Panc1 (cell line): ENCODE measurements at regions not wholly inside any gene's neighbourhood (a gene's known extent, or its start where the extent isn't known, plus 50 kb on each side); places are given as distances from the start of the nearest gene placed in this dataset.

Experiments
- ATAC-seq: fragments of 200-7000 bp; cut with Tn5 transposase; 2 replicates; pipeline ENCODE4 v1.9.1; 2020; ENCODE audit warnings: mild to moderate bottlenecking, moderate library complexity
- BruUV-seq: library from RNA; stranded (reverse); fragments of 400-500 nt; replicated peaks from 2 replicates; lab custom pipeline; 2021; lab: Mats Ljungman, UMichigan
- CTCF ChIA-PET: fragments of 300-600 bp; sonication (Branson Sonifier 250); formaldehyde crosslinking; loops from one replicate; lab custom pipeline; 2022; ENCODE audit warnings: antibody characterized with exemption; lab: Charles Lee
- POLR2A ChIA-PET: fragments of 300-600 bp; sonication (Branson Sonifier 250); formaldehyde crosslinking; loops from one replicate; lab custom pipeline; 2022; ENCODE audit warnings: antibody characterized with exemption; lab: Charles Lee
- DNase-seq: peaks from one replicate; pipeline ENCODE4 v3.0.0-alpha.2; 2010; ENCODE audit warnings: low read depth, low spot score
- H3K27ac ChIP-seq: 2 replicates; pipeline ENCODE4 v1.5.1; 2011; ENCODE audit warnings: mild to moderate bottlenecking, low read length, inconsistent platforms
- H3K27me3 ChIP-seq: fragments of 200-500 bp; sonication (Bioruptor generic); 2 replicates; pipeline ENCODE4 v1.6.0; 2014; ENCODE audit warnings: low read length, inconsistent platforms; ENCODE audit not compliant: control insufficient read depth, insufficient read depth
- H3K36me3 ChIP-seq: fragments of 200-500 bp; sonication (Bioruptor generic); 2 replicates; pipeline ENCODE4 v1.5.1; 2014; ENCODE audit warnings: inconsistent platforms, mild to moderate bottlenecking, low read length, moderate library complexity; ENCODE audit not compliant: control insufficient read depth, insufficient read depth
- H3K4me1 ChIP-seq: 2 replicates; pipeline ENCODE4 v1.5.1; 2011; ENCODE audit warnings: inconsistent platforms, mild to moderate bottlenecking, low read length, moderate library complexity; ENCODE audit not compliant: control insufficient read depth, insufficient read depth
- H3K4me3 ChIP-seq, 2 experiments: 2 replicates each; pipeline ENCODE4 v1.5.1; 2011 to 2012; ENCODE audit warnings: low read depth in 2 of 2, low read length in 2 of 2, mild to moderate bottlenecking in 2 of 2, inconsistent platforms in 1 of 2, moderate library complexity in 1 of 2
- H3K9me3 ChIP-seq: fragments of 200-500 bp; sonication (Bioruptor generic); 2 replicates; pipeline ENCODE4 v1.5.1; 2014; ENCODE audit warnings: low read depth, mild to moderate bottlenecking, inconsistent platforms, low read length, moderate library complexity; ENCODE audit not compliant: control insufficient read depth, insufficient read depth
- CTCF ChIP-seq: fragments of 450-650 bp; IDR thresholded peaks from 2 replicates; pipeline ENCODE4 v1.5.1; 2017; ENCODE audit warnings: mild to moderate bottlenecking
- POLR2AphosphoS5 ChIP-seq: IDR thresholded peaks from 2 replicates; pipeline ENCODE4 v1.6.1; 2012; ENCODE audit warnings: mild to moderate bottlenecking, low read depth, low read length, moderate library complexity
- REST ChIP-seq, 2 experiments: IDR thresholded peaks; 2 replicates each; pipeline ENCODE4 v1.6.1; 2011 to 2012; ENCODE audit warnings: low read depth in 2 of 2, control low read depth in 1 of 2, low read length in 1 of 2, mild to moderate bottlenecking in 1 of 2, moderate library complexity in 1 of 2; ENCODE audit not compliant: insufficient read depth in 1 of 2
- SIN3A ChIP-seq: IDR thresholded peaks from 2 replicates; pipeline ENCODE4 v1.6.1; 2012; ENCODE audit warnings: low read depth, mild to moderate bottlenecking, low read length, moderate library complexity, borderline replicate concordance; ENCODE audit not compliant: insufficient read depth
- TCF7L2 ChIP-seq: IDR thresholded peaks from 2 replicates; pipeline ENCODE4 v1.6.1; 2011; ENCODE audit warnings: mild to moderate bottlenecking, low read depth, low read length, inconsistent platforms
- in situ Hi-C: cut with HindIII; loops from 2 replicates; pipeline ENCODE4 v1.10.0; 2016; ENCODE audit warnings: low sequenced_read_pairs, low pct_unique_long_range_greater_than_20kb
- intact Hi-C: fragments of 100-400 bp; cut with micrococcal nuclease; formaldehyde crosslinking; loops from one replicate; pipeline ENCODE4 v1.10.0; 2022; ENCODE audit not compliant: unreplicated experiment

- DNase-seq = no peak
- POLR2A ChIA-PET = no interaction called here
- TF ChIP-seq REST (IDR thresholded peaks at IDR 0.05; ENCODE audit: insufficient read depth in 1 of 2, low read depth in 2 of 2, low read length in 1 of 2) (no peak), POLR2AphosphoS5 (no peak), SIN3A (no peak), CTCF (no peak), TCF7L2 (no peak)
- Histone ChIP-seq H3K27ac (no peak overlapping the region), H3K36me3 (no peaks in the 10 kb centered on the region), H3K4me3 (no peak overlapping the region), H3K27me3 (no peaks in the 10 kb centered on the region), H3K4me1 (no peaks in the 10 kb centered on the region), H3K9me3 (no peaks in the 10 kb centered on the region)
- BruUV-seq = no TSS peak
- intact Hi-C loops (loop anchor here (1.0 kb wide), 1 partner anchor 37 kb away; no protein-coding TSS in a partner anchor), in situ Hi-C loops (no loop called here)
- CTCF ChIA-PET = no interaction called here
- no peak for ATAC-seq
These were observed 587.5 kb downstream of the MAFB start for GRCh38 chr20:40101560-40101959.

- no peaks in the 10 kb centered on the region for H3K36me3 ChIP-seq
- H3K27me3 ChIP-seq = no peaks in the 10 kb centered on the region
- ChIA-PET POLR2A (no interaction called here), CTCF (no interaction called here)
- in situ Hi-C loops = no loop called here
- no TSS peak for BruUV-seq
- TF ChIP-seq SIN3A (no peak), POLR2AphosphoS5 (no peak), CTCF (no peak), TCF7L2 (no peak), REST (IDR thresholded peaks at IDR 0.05; ENCODE audit: insufficient read depth in 1 of 2, low read depth in 2 of 2, low read length in 1 of 2) (no peak)
- H3K9me3 ChIP-seq = no peaks in the 10 kb centered on the region
- intact Hi-C loops = no loop called here
- H3K27ac ChIP-seq = no peak overlapping the region
- DNase-seq (no peak), ATAC-seq (no peak)
- no peaks in the 10 kb centered on the region for H3K4me1 ChIP-seq
- H3K4me3 ChIP-seq = no peak overlapping the region
These were observed 588.8 kb downstream of the MAFB start for GRCh38 chr20:40100261-40100660.
